H1 (cell line): ENCODE measurements at regions not wholly inside any gene's neighbourhood (a gene's known extent, or its start where the extent isn't known, plus 50 kb on each side); places are given as distances from the start of the nearest gene placed in this dataset.
"Not testable (repeated sequence)": the region's sequence is repeated elsewhere in the genome, so short reads cannot be mapped to it uniquely, and the experiment has no call there.

Experiments
- CTCF ChIA-PET: fragments of 300-600 bp; sonication (Branson Sonifier 250); formaldehyde crosslinking; loops from one replicate; lab custom pipeline; 2021; ENCODE audit not compliant: partially characterized antibody; lab: Charles Lee
- POLR2A ChIA-PET: fragments of 300-600 bp; sonication (Branson Sonifier 250); formaldehyde crosslinking; loops from one replicate; lab custom pipeline; 2021; ENCODE audit warnings: inconsistent platforms; ENCODE audit not compliant: partially characterized antibody; lab: Charles Lee
- DNase-seq, 2 experiments: peaks; one replicate each; pipeline versions ENCODE4 v3.0.0 to v3.0.0-alpha.2; 2010 to 2022; ENCODE audit warnings: low spot score in 2 of 2, low read depth in 1 of 2, mixed read lengths in 1 of 2
- FAIRE-seq: peaks from 2 replicates; lab custom pipeline; 2011; peaks lifted over from hg19 to GRCh38; lab: Jason Lieb, UNC
- H2AFZ ChIP-seq: 2 replicates; pipeline ENCODE4 v1.8.1; 2012; ENCODE audit warnings: low read length, inconsistent platforms
- H2AK5ac ChIP-seq: 2 replicates; pipeline ENCODE4 v1.6.1; 2013; ENCODE audit warnings: low read depth, low read length
- H2BK120ac ChIP-seq: replicated peaks from 2 replicates; pipeline ENCODE3; 2013; ENCODE audit warnings: low read depth, low read length, inconsistent platforms
- H2BK12ac ChIP-seq: 2 replicates; pipeline ENCODE4 v1.6.1; 2013; ENCODE audit warnings: low read depth, low read length
- H2BK15ac ChIP-seq: 2 replicates; pipeline ENCODE4 v1.6.1; 2013; ENCODE audit warnings: low read length
- H2BK20ac ChIP-seq: 2 replicates; pipeline ENCODE4 v1.6.1; 2013; ENCODE audit warnings: low read length
- H2BK5ac ChIP-seq: 2 replicates; pipeline ENCODE4 v1.6.1; 2013; ENCODE audit warnings: low read depth, low read length
- H3K14ac ChIP-seq: 2 replicates; pipeline ENCODE4 v1.6.1; 2013; ENCODE audit warnings: inconsistent platforms; ENCODE audit not compliant: insufficient read length
- H3K18ac ChIP-seq: 2 replicates; pipeline ENCODE4 v1.6.1; 2013; ENCODE audit warnings: low read length; ENCODE audit errors: extremely low read depth
- H3K23ac ChIP-seq: 2 replicates; pipeline ENCODE4 v1.6.1; 2013; ENCODE audit warnings: inconsistent platforms; ENCODE audit not compliant: insufficient read length
- H3K23me2 ChIP-seq: 2 replicates; pipeline ENCODE4 v1.6.1; 2013; ENCODE audit warnings: low read depth, low read length
- H3K27ac ChIP-seq: 2 replicates; pipeline ENCODE4 v1.6.1; 2011; ENCODE audit warnings: low read depth, low read length, inconsistent platforms
- H3K27me3 ChIP-seq, 4 experiments: replicated peaks in 1 of 4; 1 replicate in 1 of 4; 2 replicates in 3 of 4; pipeline versions ENCODE4 v1.6.1 to v1.8.1; 2011 to 2013; ENCODE audit warnings: low read length in 3 of 4, mild to moderate bottlenecking in 3 of 4, inconsistent platforms in 2 of 4, mixed read lengths in 2 of 4, moderate library complexity in 1 of 4; ENCODE audit not compliant: control insufficient read depth in 3 of 4, insufficient read depth in 3 of 4; ENCODE audit errors: extremely low read depth in 1 of 4
- H3K36me3 ChIP-seq, 4 experiments: 2 replicates each; pipeline versions ENCODE4 v1.6.1 to v1.8.1; 2011 to 2013; ENCODE audit warnings: mild to moderate bottlenecking in 4 of 4, low read length in 3 of 4, moderate library complexity in 2 of 4, control low read depth in 1 of 4, inconsistent platforms in 1 of 4; ENCODE audit not compliant: insufficient read depth in 4 of 4, control insufficient read depth in 2 of 4
- H3K4ac ChIP-seq: replicated peaks from 2 replicates; pipeline ENCODE3; 2013; ENCODE audit warnings: low read length, low read depth, mixed read lengths, inconsistent platforms; ENCODE audit not compliant: insufficient read length
- H3K4me1 ChIP-seq, 4 experiments: replicated peaks in 1 of 4; 1 replicate in 1 of 4; 2 replicates in 3 of 4; pipeline versions ENCODE4 v1.6.1 to v1.8.1; 2011 to 2013; ENCODE audit warnings: low read length in 3 of 4, inconsistent platforms in 2 of 4, mixed read lengths in 1 of 4; ENCODE audit not compliant: insufficient read depth in 4 of 4, control insufficient read depth in 3 of 4
- H3K4me2 ChIP-seq, 2 experiments: 2 replicates each; pipeline versions ENCODE4 v1.6.1 to v1.8.1; 2011 to 2013; ENCODE audit warnings: low read depth in 2 of 2, low read length in 2 of 2, control low read depth in 1 of 2, inconsistent platforms in 1 of 2, mild to moderate bottlenecking in 1 of 2; ENCODE audit not compliant: insufficient read depth in 1 of 2
- H3K4me3 ChIP-seq, 4 experiments: fragments of 200-600, 300-600 bp in 1 of 4; sonication (generic), shearing (Covaris generic), sonication (Bioruptor Twin) in 1 of 4; 2 replicates each; pipeline versions ENCODE4 v1.5.1 to v1.8.1; 2011 to 2016; ENCODE audit warnings: low read length in 4 of 4, low read depth in 3 of 4, control low read depth in 2 of 4, inconsistent platforms in 2 of 4, mild to moderate bottlenecking in 2 of 4, mixed read lengths in 1 of 4, moderate library complexity in 1 of 4; ENCODE audit not compliant: insufficient read depth in 2 of 4; ENCODE audit errors: extremely low read depth in 1 of 4
- H3K56ac ChIP-seq: replicated peaks from 2 replicates; pipeline ENCODE3; 2013; ENCODE audit warnings: low read depth, mild to moderate bottlenecking, mixed read lengths, low read length, inconsistent platforms; ENCODE audit not compliant: insufficient read length
- H3K79me1 ChIP-seq: 2 replicates; pipeline ENCODE4 v1.6.1; 2013; ENCODE audit warnings: low read depth, low read length, control low read depth
- H3K79me2 ChIP-seq, 2 experiments: 2 replicates each; pipeline versions ENCODE4 v1.6.1 to v1.8.1; 2012 to 2013; ENCODE audit warnings: low read length in 2 of 2, mild to moderate bottlenecking in 2 of 2, inconsistent platforms in 1 of 2; ENCODE audit not compliant: insufficient read depth in 2 of 2, control insufficient read depth in 1 of 2
- H3K9ac ChIP-seq, 4 experiments: replicated peaks in 1 of 4; 1 replicate in 1 of 4; 2 replicates in 3 of 4; pipeline versions ENCODE4 v1.6.1 to v1.8.1; 2011 to 2013; ENCODE audit warnings: low read depth in 3 of 4, low read length in 3 of 4, control low read depth in 2 of 4, mild to moderate bottlenecking in 2 of 4, moderate library complexity in 2 of 4, inconsistent platforms in 1 of 4; ENCODE audit errors: extremely low read depth in 1 of 4
- H3K9me3 ChIP-seq, 2 experiments: 2 replicates each; pipeline versions ENCODE4 v1.6.1 to v1.8.1; 2012 to 2013; ENCODE audit warnings: mild to moderate bottlenecking in 2 of 2, moderate library complexity in 2 of 2, control low read depth in 1 of 2, inconsistent platforms in 1 of 2, low read depth in 1 of 2, low read length in 1 of 2, mixed read lengths in 1 of 2; ENCODE audit not compliant: insufficient read depth in 2 of 2
- H4K20me1 ChIP-seq, 2 experiments: replicated peaks in 1 of 2; 2 replicates each; pipeline versions ENCODE3 to v1.8.1; 2011 to 2013; ENCODE audit warnings: inconsistent platforms in 2 of 2, low read length in 2 of 2, mild to moderate bottlenecking in 1 of 2; ENCODE audit not compliant: insufficient read depth in 2 of 2, control insufficient read depth in 1 of 2
- H4K5ac ChIP-seq: 2 replicates; pipeline ENCODE4 v1.6.1; 2013; ENCODE audit warnings: low read length, low read depth, mixed read lengths, inconsistent platforms; ENCODE audit not compliant: insufficient read length
- H4K8ac ChIP-seq: 2 replicates; pipeline ENCODE4 v1.8.0; 2013; ENCODE audit warnings: mild to moderate bottlenecking, moderate library complexity, low read length, inconsistent platforms; ENCODE audit not compliant: insufficient read depth; ENCODE audit errors: extremely low read depth
- H4K91ac ChIP-seq: replicated peaks from 2 replicates; pipeline ENCODE3; 2013; ENCODE audit warnings: low read length, mixed read lengths, inconsistent platforms; ENCODE audit not compliant: insufficient read length
- WGBS, 2 experiments: shearing (Covaris generic) in 1 of 2; methylation state at CpG; one replicate each; pipeline versions ENCODE4 v1.1.6 to v1.1.7; 2013 to 2015; ENCODE audit warnings: low lambda C conversion rate in 2 of 2, mixed read lengths in 2 of 2, inconsistent platforms in 1 of 2, low coverage in 1 of 2, missing lambda C conversion rate in 1 of 2; ENCODE audit not compliant: insufficient replicate concordance in 2 of 2, insufficient coverage in 1 of 2, insufficient read length in 1 of 2; ENCODE audit errors: extremely low coverage in 1 of 2, missing lambda C conversion rate in 1 of 2; 5-methylcytosine and 5-hydroxymethylcytosine counted together

- H3K56ac ChIP-seq, H3K4me1 ChIP-seq, H3K27ac ChIP-seq, H4K20me1 ChIP-seq, H4K5ac ChIP-seq, FAIRE-seq, H3K23me2 ChIP-seq, H2BK20ac ChIP-seq, POLR2A ChIA-PET, H2AFZ ChIP-seq, H2BK15ac ChIP-seq, H3K79me1 ChIP-seq, H3K9ac ChIP-seq, H4K91ac ChIP-seq, H3K14ac ChIP-seq, H3K9me3 ChIP-seq, DNase-seq, H3K79me2 ChIP-seq, H3K18ac ChIP-seq, H2BK5ac ChIP-seq, H2AK5ac ChIP-seq, H3K4ac ChIP-seq, H2BK120ac ChIP-seq, H3K23ac ChIP-seq, H3K4me3 ChIP-seq, H2BK12ac ChIP-seq, H3K27me3 ChIP-seq, H3K36me3 ChIP-seq, H3K4me2 ChIP-seq: not testable (repeated sequence)
- 96% methylated on average over 16 of the region's 16 CpGs; no CpG with 5 or more reads in 1 of the 2 experiments for WGBS, 2 experiments
- CTCF ChIA-PET = interaction anchor here (0.6 kb wide), 1 partner anchor 25 kb away, joined by 3 read pairs; no protein-coding TSS in a partner anchor
- H4K8ac ChIP-seq = peak overlapping the region; percentile 18; the same call in 1 of the 2 replicates
These were observed 76.1 kb upstream of the ZNF217 start for GRCh38 chr20:53669517-53670313.
